ENCODE measurements at regions not wholly inside any gene's neighbourhood (a gene's known extent, or its start where the extent isn't known, plus 50 kb on each side); places are given as distances from the start of the nearest gene placed in this dataset.

DNA sequence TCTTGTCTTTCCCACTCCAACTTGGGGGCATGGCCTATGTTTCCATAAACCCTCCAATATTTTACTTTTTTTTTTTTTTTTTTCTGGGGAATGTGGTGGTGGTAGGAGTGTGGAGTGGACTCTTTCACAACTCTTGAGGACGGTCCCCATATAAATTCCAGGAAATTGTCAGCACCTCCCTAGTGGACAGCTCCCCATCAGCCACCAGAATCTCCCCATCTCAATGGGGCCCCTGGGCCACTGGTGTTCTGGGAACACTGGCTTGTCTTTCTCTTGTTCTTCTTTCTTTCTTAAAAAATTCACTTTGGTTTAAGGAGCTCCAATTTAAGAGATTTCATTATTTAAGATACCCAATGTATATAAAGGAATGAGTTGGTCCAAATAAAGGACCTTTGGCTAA is 74.1 kb downstream of the ADM start (continued):
- TF ChIP-seq, protein P1, sequence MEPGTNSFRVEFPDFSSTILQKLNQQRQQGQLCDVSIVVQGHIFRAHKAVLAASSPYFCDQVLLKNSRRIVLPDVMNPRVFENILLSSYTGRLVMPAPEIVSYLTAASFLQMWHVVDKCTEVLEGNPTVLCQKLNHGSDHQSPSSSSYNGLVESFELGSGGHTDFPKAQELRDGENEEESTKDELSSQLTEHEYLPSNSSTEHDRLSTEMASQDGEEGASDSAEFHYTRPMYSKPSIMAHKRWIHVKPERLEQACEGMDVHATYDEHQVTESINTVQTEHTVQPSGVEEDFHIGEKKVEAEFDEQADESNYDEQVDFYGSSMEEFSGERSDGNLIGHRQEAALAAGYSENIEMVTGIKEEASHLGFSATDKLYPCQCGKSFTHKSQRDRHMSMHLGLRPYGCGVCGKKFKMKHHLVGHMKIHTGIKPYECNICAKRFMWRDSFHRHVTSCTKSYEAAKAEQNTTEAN (CRISPR knock-in tag; IDR thresholded peaks at IDR 0.05), result no peak
- TF ChIP-seq HMGA2 (CRISPR knock-in tag; IDR thresholded peaks at IDR 0.05), result no peak
- TF ChIP-seq, protein P2, sequence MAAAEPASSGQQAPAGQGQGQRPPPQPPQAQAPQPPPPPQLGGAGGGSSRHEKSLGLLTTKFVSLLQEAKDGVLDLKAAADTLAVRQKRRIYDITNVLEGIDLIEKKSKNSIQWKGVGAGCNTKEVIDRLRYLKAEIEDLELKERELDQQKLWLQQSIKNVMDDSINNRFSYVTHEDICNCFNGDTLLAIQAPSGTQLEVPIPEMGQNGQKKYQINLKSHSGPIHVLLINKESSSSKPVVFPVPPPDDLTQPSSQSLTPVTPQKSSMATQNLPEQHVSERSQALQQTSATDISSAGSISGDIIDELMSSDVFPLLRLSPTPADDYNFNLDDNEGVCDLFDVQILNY (CRISPR knock-in tag; IDR thresholded peaks at IDR 0.05), result no peak
- no peak for TF ChIP-seq CBFB (CRISPR knock-in tag; IDR thresholded peaks at IDR 0.05; ENCODE audit: low read depth)
- TF ChIP-seq, protein P3, sequence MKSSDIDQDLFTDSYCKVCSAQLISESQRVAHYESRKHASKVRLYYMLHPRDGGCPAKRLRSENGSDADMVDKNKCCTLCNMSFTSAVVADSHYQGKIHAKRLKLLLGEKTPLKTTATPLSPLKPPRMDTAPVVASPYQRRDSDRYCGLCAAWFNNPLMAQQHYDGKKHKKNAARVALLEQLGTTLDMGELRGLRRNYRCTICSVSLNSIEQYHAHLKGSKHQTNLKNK (CRISPR knock-in tag; IDR thresholded peaks at IDR 0.05), result no peak

DNA sequence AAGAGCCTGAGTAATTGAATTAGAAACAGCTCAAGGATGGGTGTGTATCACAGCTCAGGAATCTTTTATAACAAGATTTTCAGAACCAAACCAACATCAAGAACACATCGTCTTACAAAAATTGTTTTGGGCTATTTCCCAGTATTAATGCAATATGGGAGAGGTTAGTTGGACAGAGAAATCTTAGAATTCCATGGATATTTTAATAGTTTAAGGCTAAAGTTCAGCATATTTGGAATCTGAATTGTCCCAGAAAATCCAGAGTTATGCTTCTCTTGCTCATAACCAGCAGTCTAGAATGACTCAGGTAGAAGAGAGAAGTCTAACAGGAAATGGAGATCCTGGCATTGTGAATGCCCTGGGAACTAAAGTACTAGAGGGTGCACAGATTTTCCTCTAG is 74.6 kb downstream of the ADM start:
- peaks cover under 1% of the 10 kb centered on the region; the same call in 1 of the 2 replicates for H3K36me3 Mint-ChIP-seq
- no peaks in the 10 kb centered on the region; the same call in 1 of the 2 replicates for H3K4me1 Mint-ChIP-seq
- ChIA-PET POLR2A (no interaction called here), CTCF (interaction anchor here (0.6 to 0.9 kb wide), 3 partner anchors 13 to 1714 kb away, joined by 3 to 4 read pairs (median 4); no protein-coding TSS in a partner anchor)
- H3K9me3 Mint-ChIP-seq, result peaks cover 5% of the 10 kb centered on the region
- TF ChIP-seq, protein P4, sequence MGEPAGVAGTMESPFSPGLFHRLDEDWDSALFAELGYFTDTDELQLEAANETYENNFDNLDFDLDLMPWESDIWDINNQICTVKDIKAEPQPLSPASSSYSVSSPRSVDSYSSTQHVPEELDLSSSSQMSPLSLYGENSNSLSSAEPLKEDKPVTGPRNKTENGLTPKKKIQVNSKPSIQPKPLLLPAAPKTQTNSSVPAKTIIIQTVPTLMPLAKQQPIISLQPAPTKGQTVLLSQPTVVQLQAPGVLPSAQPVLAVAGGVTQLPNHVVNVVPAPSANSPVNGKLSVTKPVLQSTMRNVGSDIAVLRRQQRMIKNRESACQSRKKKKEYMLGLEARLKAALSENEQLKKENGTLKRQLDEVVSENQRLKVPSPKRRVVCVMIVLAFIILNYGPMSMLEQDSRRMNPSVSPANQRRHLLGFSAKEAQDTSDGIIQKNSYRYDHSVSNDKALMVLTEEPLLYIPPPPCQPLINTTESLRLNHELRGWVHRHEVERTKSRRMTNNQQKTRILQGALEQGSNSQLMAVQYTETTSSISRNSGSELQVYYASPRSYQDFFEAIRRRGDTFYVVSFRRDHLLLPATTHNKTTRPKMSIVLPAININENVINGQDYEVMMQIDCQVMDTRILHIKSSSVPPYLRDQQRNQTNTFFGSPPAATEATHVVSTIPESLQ (CRISPR knock-in tag; IDR thresholded peaks at IDR 0.05), result no peak
- TF ChIP-seq MXD4 (CRISPR knock-in tag; IDR thresholded peaks at IDR 0.05; ENCODE audit: borderline replicate concordance) (no peak), CREB1 (CRISPR knock-in tag; IDR thresholded peaks at IDR 0.05) (no peak), NFATC4 (CRISPR knock-in tag; IDR thresholded peaks at IDR 0.05) (no peak), ZNF138 (CRISPR knock-in tag; conservative IDR thresholded peaks at IDR 0.05) (no peak), NR1H2 (CRISPR knock-in tag; IDR thresholded peaks at IDR 0.05) (no peak), SOX15 (CRISPR knock-in tag; IDR thresholded peaks at IDR 0.05) (no peak), NFE2L1 (CRISPR knock-in tag; IDR thresholded peaks at IDR 0.05) (no peak), CBFB (CRISPR knock-in tag; IDR thresholded peaks at IDR 0.05; ENCODE audit: low read depth) (no peak), ZNF396 (CRISPR knock-in tag; IDR thresholded peaks at IDR 0.05; ENCODE audit: borderline replicate concordance) (no peak), CREM (CRISPR knock-in tag; IDR thresholded peaks at IDR 0.05) (no peak), ZNF219 (CRISPR knock-in tag; IDR thresholded peaks at IDR 0.05; ENCODE audit: borderline replicate concordance) (no peak), FOXJ3 (CRISPR knock-in tag; IDR thresholded peaks at IDR 0.05; ENCODE audit: borderline replicate concordance) (no peak), ZNF121 (CRISPR knock-in tag; IDR thresholded peaks at IDR 0.05) (no peak)
- TF ChIP-seq, protein P2 (CRISPR knock-in tag; IDR thresholded peaks at IDR 0.05), result no peak
- TF ChIP-seq, protein P1 (CRISPR knock-in tag; IDR thresholded peaks at IDR 0.05), result no peak
- no peak for DNase-seq (ENCODE audit: low spot score)
- H3K4me3 Mint-ChIP-seq, result no peak overlapping the region
- no peak for ATAC-seq
- no peak overlapping the region for H3K27ac Mint-ChIP-seq
- H3K27me3 Mint-ChIP-seq (ENCODE audit: low read depth), result no peaks in the 10 kb centered on the region
